GM12874 (cell line): ENCODE measurements at regions not wholly inside any gene's neighbourhood (a gene's known extent, or its start where the extent isn't known, plus 50 kb on each side); places are given as distances from the start of the nearest gene placed in this dataset.

Experiments
- CTCF ChIP-seq: IDR thresholded peaks from 2 replicates; pipeline ENCODE4 v1.5.1; 2011; ENCODE audit warnings: low read depth, mild to moderate bottlenecking, control low read depth, low read length, moderate library complexity; ENCODE audit not compliant: insufficient read depth

DNA sequence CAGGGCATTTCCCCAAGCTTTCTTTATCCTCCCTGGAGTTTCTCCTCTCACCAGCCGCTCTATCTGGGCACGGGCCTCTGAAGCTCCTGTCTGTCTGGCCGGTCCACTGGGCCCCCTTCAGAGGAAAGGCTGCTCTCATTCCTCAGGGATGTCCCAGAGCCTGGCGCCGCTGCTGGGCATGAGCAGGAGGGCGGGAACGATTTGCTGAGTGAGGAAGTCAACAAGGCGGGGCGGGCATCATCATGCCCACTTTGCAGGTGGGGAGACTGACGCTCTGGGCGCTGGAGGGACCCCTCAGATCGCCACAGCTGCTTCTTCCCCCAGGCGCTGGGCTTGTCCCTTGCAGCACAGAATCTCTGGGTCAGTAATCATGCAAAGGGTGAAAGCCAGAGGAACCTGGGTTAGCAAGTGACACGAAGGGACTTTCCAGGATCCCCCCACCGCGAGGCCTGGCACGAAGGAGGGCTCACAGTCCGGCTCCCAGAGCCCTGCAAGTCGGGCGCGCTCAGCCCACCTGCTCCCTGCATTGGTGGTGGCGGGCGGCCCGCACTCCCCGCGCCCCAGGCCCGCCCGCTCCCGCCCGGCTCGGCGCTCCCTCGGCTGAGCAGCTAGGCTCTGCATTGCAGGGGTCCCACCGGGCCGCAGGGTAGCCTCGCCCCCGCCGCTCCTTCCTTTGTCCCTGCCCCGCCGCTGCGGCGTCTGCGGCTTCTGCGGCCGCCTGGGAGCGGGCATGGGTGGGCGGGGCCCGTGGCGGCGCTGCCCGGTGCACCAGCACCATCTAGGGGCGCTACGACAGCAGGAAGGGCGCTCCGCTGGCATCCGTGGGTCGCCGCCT is 157.8 kb downstream of the CYRIA start:
- TF ChIP-seq CTCF, result peak; percentile 48

DNA sequence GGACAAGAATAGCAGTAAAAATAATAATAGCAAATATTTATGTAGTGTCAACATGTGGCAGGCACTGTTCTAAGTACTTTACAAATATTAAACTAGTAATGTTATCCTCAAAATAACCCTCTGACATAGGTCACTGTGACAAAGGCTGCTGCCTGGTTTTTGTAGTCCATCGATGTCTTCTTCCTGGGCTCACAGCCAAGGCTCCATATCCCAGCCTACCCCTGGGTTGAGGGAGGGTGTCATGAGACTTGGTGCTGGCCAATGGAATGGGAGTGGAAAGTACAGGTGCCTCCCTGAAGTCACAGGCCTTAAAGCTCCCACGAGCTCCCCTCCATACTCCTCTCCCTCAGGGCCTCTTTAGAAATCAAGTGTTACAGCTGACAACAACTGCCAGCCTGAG is 159.3 kb downstream of the CYRIA start:
- TF ChIP-seq CTCF, result no peak

GRCh38 chr2:16496426-16497388 is 168.9 kb downstream of the CYRIA start:
- no peak for TF ChIP-seq CTCF

DNA sequence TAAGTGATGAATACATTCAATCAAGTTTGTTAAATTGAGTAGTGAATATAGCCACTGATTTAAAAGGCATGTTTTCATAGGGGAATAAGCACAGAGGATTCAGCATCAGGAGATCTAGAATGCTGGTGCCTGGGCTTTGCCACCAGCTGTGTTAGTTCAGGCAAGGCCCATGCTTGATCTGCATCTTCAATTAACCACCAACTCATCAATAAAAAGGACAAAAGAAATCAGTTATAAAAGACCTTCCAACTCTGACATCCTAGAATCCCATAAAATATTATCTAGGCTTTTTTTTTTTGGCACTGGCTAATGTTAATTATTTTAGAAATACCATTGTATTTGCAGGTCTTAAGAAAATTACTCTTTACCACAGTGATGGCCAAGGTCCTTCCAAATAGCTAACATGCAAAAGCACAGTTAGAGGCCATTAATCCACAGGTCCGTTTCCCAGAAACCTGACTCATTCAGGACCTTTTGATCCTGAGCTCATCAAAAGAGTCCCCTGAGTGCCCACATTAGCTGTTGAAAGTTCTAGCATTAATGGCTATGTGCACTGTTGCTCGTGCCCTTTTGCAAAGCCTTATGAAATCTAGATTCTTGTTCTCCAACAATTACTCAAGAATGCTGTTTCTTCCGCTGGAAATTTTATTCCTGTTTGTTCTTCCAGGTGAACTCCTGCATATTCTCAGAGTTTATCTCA is 170.0 kb downstream of the CYRIA start:
- TF ChIP-seq CTCF, result no peak

GRCh38 chr2:16494836-16495508 is 170.7 kb downstream of the CYRIA start:
- TF ChIP-seq CTCF, result no peak

DNA sequence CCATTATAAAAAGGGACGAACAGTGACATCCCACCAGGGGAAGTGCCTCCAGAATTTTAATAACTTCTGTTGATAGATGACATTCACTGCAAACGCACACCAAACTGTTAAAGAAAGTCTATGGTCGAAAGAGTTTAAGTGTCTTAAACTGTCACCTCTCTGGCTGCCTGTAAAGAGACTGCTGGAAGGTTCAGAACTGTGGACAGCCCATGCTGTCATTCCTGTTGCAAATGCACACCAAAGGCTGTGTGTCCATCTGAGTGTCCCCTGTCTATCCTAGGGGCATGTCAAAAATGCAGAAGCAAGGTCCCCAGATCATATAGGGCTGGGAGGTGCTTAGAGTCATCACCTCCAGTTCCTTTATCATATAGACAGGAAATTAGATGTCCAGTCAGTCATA is 171.8 kb downstream of the CYRIA start:
- no peak for TF ChIP-seq CTCF

GRCh38 chr2:16487686-16488085 is 177.9 kb downstream of the CYRIA start:
- TF ChIP-seq CTCF, result 0 out of 2 replicates have a peak, but pooled peaks have one; percentile 2
